Suppressor macrophage treated with lipopolysaccharide for 4 hours (primary cell): ENCODE measurements at regions not wholly inside any gene's neighbourhood (a gene's known extent, or its start where the extent isn't known, plus 50 kb on each side); places are given as distances from the start of the nearest gene placed in this dataset.
A peak's percentile ranks its signal among the peaks of the same experiment; 100 is the strongest.
"Not testable (repeated sequence)": the region's sequence is repeated elsewhere in the genome, so short reads cannot be mapped to it uniquely, and the experiment has no call there.

Source experiments
- DNase-seq: peaks from one replicate; pipeline ENCODE4 v3.0.0-alpha.2; 2020

GRCh38 chr2:195569255-195569654 lies 87.8 kb upstream of the SLC39A10 start:
- no peak for DNase-seq

- not testable (repeated sequence) for DNase-seq
Measured at GRCh38 chr2:195564625-195565135, 92.3 kb upstream of the SLC39A10 start.

- DNase-seq = no peak
Measured at GRCh38 chr2:195563857-195564512, 93.0 kb upstream of the SLC39A10 start.

- no peak for DNase-seq
Measured at GRCh38 chr2:195562570-195563566, 94.2 kb upstream of the SLC39A10 start.

GRCh38 chr2:195561116-195561921 lies 95.7 kb upstream of the SLC39A10 start:
- peak; percentile 75 for DNase-seq

GRCh38 chr2:195560209-195560895 lies 96.7 kb upstream of the SLC39A10 start:
- no peak for DNase-seq

- DNase-seq = peak; percentile 67
Measured at GRCh38 chr2:195559431-195559914, 97.6 kb upstream of the SLC39A10 start.

- no peak for DNase-seq
Measured at GRCh38 chr2:195555971-195556370, 101.1 kb upstream of the SLC39A10 start.

GRCh38 chr2:195552581-195552980 lies 104.4 kb upstream of the SLC39A10 start:
- DNase-seq = peak; percentile 61

- no peak for DNase-seq
Measured at GRCh38 chr2:195548198-195548940, 108.7 kb upstream of the SLC39A10 start.

- not testable (repeated sequence) for DNase-seq
Measured at GRCh38 chr2:195547268-195547840, 109.7 kb upstream of the SLC39A10 start.

- no peak for DNase-seq
Measured at GRCh38 chr2:195545811-195546210, 111.2 kb upstream of the SLC39A10 start.

- no peak for DNase-seq
Measured at GRCh38 chr2:195543902-195544894, 112.8 kb upstream of the SLC39A10 start.

GRCh38 chr2:195543063-195543462 lies 114.0 kb upstream of the SLC39A10 start:
- peak; percentile 29 for DNase-seq

GRCh38 chr2:195542067-195542466 lies 115.0 kb upstream of the SLC39A10 start:
- no peak for DNase-seq

- no peak for DNase-seq
Measured at GRCh38 chr2:195538937-195539336, 118.1 kb upstream of the SLC39A10 start.

GRCh38 chr2:195537811-195538210 lies 119.2 kb upstream of the SLC39A10 start:
- no peak for DNase-seq

GRCh38 chr2:195536906-195537305 lies 120.1 kb upstream of the SLC39A10 start:
- DNase-seq = no peak

- peak; percentile 91 for DNase-seq
Measured at GRCh38 chr2:195535911-195536522, 121.0 kb upstream of the SLC39A10 start.
